GM12892 (cell line): ENCODE measurements at regions not wholly inside any gene's neighbourhood (a gene's known extent, or its start where the extent isn't known, plus 50 kb on each side); places are given as distances from the start of the nearest gene placed in this dataset.

Experiments used
- POLR2A ChIP-seq: IDR thresholded peaks from 2 replicates; pipeline ENCODE4 v1.6.1; 2011; ENCODE audit warnings: low read depth, low read length, control low read depth
- TAF1 ChIP-seq: IDR thresholded peaks from 2 replicates; pipeline ENCODE4 v1.6.1; 2011; ENCODE audit warnings: low read depth, mild to moderate bottlenecking, control low read depth, low read length, borderline replicate concordance

DNA sequence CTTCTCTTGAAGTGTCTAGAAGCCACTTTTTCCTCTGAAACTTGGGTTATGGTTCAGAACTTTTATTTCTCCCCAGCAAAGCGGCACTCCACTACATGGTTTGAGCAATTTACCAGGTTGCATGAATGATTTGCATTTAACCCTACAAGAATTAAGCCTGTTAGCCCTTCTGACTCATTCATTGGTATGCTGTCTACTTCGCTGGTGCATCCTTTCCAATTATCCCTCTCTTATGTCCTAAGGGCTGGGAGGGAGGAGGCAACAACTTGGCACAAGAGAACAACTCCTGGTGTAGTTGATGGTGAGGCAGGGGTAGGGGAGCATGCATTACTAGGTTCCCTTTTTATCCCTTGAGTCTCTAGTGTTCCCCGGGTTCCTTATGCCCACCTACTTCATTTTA lies 293.4 kb upstream of the MEX3C start:
- no peak for TF ChIP-seq TAF1
- no peak for TF ChIP-seq POLR2A
